Subcutaneous abdominal adipose tissue (tissue), 5 donors: ENCODE measurements at regions not wholly inside any gene's neighbourhood (a gene's known extent, or its start where the extent isn't known, plus 50 kb on each side); places are given as distances from the start of the nearest gene placed in this dataset.

ENCODE experiments used
- H3K27ac ChIP-seq: one replicate; pipeline ENCODE4 v1.7.0; 2013; ENCODE audit warnings: low read depth, mild to moderate bottlenecking, inconsistent platforms, low read length, moderate library complexity
- H3K27me3 ChIP-seq, 5 donors: one replicate each; pipeline ENCODE4 v1.7.0; 2013; ENCODE audit warnings: low read length in 5 of 5, inconsistent platforms in 1 of 5; ENCODE audit not compliant: control insufficient read depth in 5 of 5, insufficient read depth in 4 of 5
- H3K36me3 ChIP-seq, 5 donors: one replicate each; pipeline ENCODE4 v1.7.0; 2013; ENCODE audit warnings: low read length in 5 of 5; ENCODE audit not compliant: control insufficient read depth in 5 of 5, insufficient read depth in 5 of 5
- H3K4me1 ChIP-seq, 5 donors: one replicate each; pipeline ENCODE4 v1.7.0; 2013; ENCODE audit warnings: low read length in 5 of 5, mild to moderate bottlenecking in 3 of 5, moderate library complexity in 1 of 5; ENCODE audit not compliant: control insufficient read depth in 5 of 5, insufficient read depth in 5 of 5
- H3K4me3 ChIP-seq, 5 donors: one replicate each; pipeline ENCODE4 v1.7.0; 2013; ENCODE audit warnings: low read length in 5 of 5, low read depth in 1 of 5
- H3K9ac ChIP-seq, 5 donors: one replicate each; pipeline ENCODE4 v1.7.0; 2013; ENCODE audit warnings: low read length in 5 of 5, mild to moderate bottlenecking in 4 of 5, moderate library complexity in 3 of 5
- H3K9me3 ChIP-seq, 5 donors: one replicate each; pipeline ENCODE4 v1.7.0; 2013; ENCODE audit warnings: low read length in 5 of 5; ENCODE audit not compliant: control insufficient read depth in 5 of 5
- donor health status: healthy.
- donor health status: healthy.
- donor health status: healthy.
- donor health status: healthy.
- donor health status: healthy.

- Histone ChIP-seq H3K4me1 (no peaks in the 10 kb centered on the region), H3K4me3 (no peak overlapping the region), H3K9me3 (no peaks in the 10 kb centered on the region), H3K36me3 (no peaks in the 10 kb centered on the region), H3K27me3 (no peaks in the 10 kb centered on the region), H3K27ac (no peak overlapping the region), H3K9ac (no peak overlapping the region)
Measured at GRCh38 chr6:125480571-125480970, 178.8 kb upstream of the HDDC2 start.

GRCh38 chr6:125481056-125481455 lies 179.3 kb upstream of the HDDC2 start:
- Histone ChIP-seq H3K9me3 (no peaks in the 10 kb centered on the region), H3K4me3 (no peak overlapping the region), H3K27ac (no peak overlapping the region), H3K9ac (no peak overlapping the region), H3K36me3 (no peaks in the 10 kb centered on the region), H3K27me3 (no peaks in the 10 kb centered on the region), H3K4me1 (no peaks in the 10 kb centered on the region)

GRCh38 chr6:125485757-125486156 lies 184.0 kb upstream of the HDDC2 start:
- no peaks in the 10 kb centered on the region for H3K4me1 ChIP-seq
- no peaks in the 10 kb centered on the region for H3K27me3 ChIP-seq
- no peak overlapping the region for H3K4me3 ChIP-seq
- H3K27ac ChIP-seq: no peak overlapping the region
- no peaks in the 10 kb centered on the region for H3K36me3 ChIP-seq
- H3K9ac ChIP-seq: no peak overlapping the region
- H3K9me3 ChIP-seq: no peaks in the 10 kb centered on the region

GRCh38 chr6:125486881-125487280 lies 185.1 kb upstream of the HDDC2 start:
- no peak overlapping the region for H3K27ac ChIP-seq
- no peak overlapping the region for H3K9ac ChIP-seq
- no peaks in the 10 kb centered on the region for H3K27me3 ChIP-seq
- H3K4me3 ChIP-seq: no peak overlapping the region
- no peaks in the 10 kb centered on the region for H3K36me3 ChIP-seq
- H3K9me3 ChIP-seq: no peaks in the 10 kb centered on the region
- no peaks in the 10 kb centered on the region for H3K4me1 ChIP-seq

- Histone ChIP-seq H3K27me3 (no peaks in the 10 kb centered on the region), H3K27ac (no peak overlapping the region), H3K9me3 (no peaks in the 10 kb centered on the region), H3K4me3 (no peak overlapping the region), H3K36me3 (no peaks in the 10 kb centered on the region), H3K9ac (no peak overlapping the region), H3K4me1 (no peaks in the 10 kb centered on the region)
Measured at GRCh38 chr6:125489579-125490285, 188.0 kb upstream of the HDDC2 start.

- no peaks in the 10 kb centered on the region for H3K9me3 ChIP-seq
- H3K27me3 ChIP-seq: no peaks in the 10 kb centered on the region
- H3K4me3 ChIP-seq: no peak overlapping the region
- no peaks in the 10 kb centered on the region for H3K36me3 ChIP-seq
- no peak overlapping the region for H3K9ac ChIP-seq
- H3K27ac ChIP-seq: no peak overlapping the region
- H3K4me1 ChIP-seq: no peaks in the 10 kb centered on the region
Measured at GRCh38 chr6:125491860-125492618, 190.3 kb upstream of the HDDC2 start.

GRCh38 chr6:125498606-125499005 lies 196.8 kb upstream of the HDDC2 start:
- Histone ChIP-seq H3K9ac (no peak overlapping the region), H3K4me3 (no peak overlapping the region), H3K27ac (no peak overlapping the region), H3K9me3 (no peaks in the 10 kb centered on the region), H3K36me3 (no peaks in the 10 kb centered on the region), H3K27me3 (no peaks in the 10 kb centered on the region), H3K4me1 (no peaks in the 10 kb centered on the region)

- Histone ChIP-seq H3K9ac (no peak overlapping the region), H3K27me3 (no peaks in the 10 kb centered on the region), H3K27ac (no peak overlapping the region), H3K36me3 (no peaks in the 10 kb centered on the region), H3K9me3 (no peaks in the 10 kb centered on the region), H3K4me1 (no peaks in the 10 kb centered on the region), H3K4me3 (no peak overlapping the region)
Measured at GRCh38 chr6:125499535-125499934, 197.8 kb upstream of the HDDC2 start.

GRCh38 chr6:125503181-125503580 lies 201.4 kb upstream of the HDDC2 start:
- H3K36me3 ChIP-seq: no peaks in the 10 kb centered on the region
- H3K4me1 ChIP-seq: no peaks in the 10 kb centered on the region
- no peaks in the 10 kb centered on the region for H3K9me3 ChIP-seq
- H3K27me3 ChIP-seq: no peaks in the 10 kb centered on the region
- no peak overlapping the region for H3K27ac ChIP-seq
- H3K4me3 ChIP-seq: no peak overlapping the region
- no peak overlapping the region for H3K9ac ChIP-seq

GRCh38 chr6:125507987-125508655 lies 206.4 kb upstream of the HDDC2 start:
- H3K9me3 ChIP-seq: no peaks in the 10 kb centered on the region
- no peaks in the 10 kb centered on the region for H3K4me1 ChIP-seq
- no peak overlapping the region for H3K27ac ChIP-seq
- H3K27me3 ChIP-seq: no peaks in the 10 kb centered on the region
- no peaks in the 10 kb centered on the region for H3K36me3 ChIP-seq
- H3K9ac ChIP-seq: no peak overlapping the region
- no peak overlapping the region for H3K4me3 ChIP-seq
